ENCODE measurements at regions not wholly inside any gene's neighbourhood (a gene's known extent, or its start where the extent isn't known, plus 50 kb on each side); places are given as distances from the start of the nearest gene placed in this dataset.
"Not testable (repeated sequence)": the region's sequence is repeated elsewhere in the genome, so short reads cannot be mapped to it uniquely, and the experiment has no call there.

DNA sequence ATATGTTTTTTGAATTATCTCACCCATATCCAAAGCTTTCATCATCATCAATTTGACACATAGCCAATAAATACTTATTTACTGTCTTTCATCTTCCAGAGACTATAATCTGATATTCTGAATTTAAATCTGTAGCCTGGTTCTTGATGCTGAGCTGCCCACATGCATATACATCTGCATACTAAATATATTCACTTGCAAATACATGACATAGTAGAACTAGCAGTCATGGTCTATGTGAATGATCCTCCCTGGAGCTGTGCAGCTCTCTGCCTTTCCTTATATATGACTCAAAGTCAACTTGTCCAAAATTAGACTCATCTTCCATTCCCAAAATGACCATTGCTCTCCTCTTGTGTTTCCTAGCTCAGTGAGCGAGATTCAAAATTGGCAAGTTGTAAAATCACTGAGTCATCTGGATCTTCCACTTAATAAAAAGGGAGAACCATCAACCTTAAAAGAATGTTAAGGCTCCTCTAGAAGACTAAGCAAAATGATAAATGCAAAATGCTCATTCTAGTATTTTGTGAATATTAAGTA, 448.2 kb downstream of the PPARGC1A start:
- intact Hi-C loops (cut with micrococcal nuclease), result no loop called here
- no peak for ATAC-seq
- DNase-seq, result no peak

DNA sequence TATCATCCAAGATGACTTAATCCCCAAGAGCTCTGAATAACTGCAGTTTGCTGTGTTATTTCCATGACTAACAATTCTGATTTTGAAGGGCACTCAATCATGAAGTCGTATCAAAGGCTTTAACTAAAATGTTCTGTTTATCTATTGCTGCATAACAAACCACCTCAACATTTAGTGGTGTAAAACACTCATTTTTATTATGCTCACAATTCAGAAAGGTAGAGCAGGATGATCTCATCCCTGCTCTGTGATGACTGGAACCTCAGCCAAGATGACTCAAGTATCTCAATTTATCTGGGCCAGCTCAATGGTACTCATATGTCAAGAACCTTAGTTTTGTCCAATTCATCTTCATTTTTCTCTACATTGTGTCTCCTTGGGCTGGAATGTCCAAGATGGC, 451.1 kb downstream of the PPARGC1A start:
- DNase-seq (no peak), ATAC-seq (no peak)
- intact Hi-C loops (cut with micrococcal nuclease), result no loop called here

DNA sequence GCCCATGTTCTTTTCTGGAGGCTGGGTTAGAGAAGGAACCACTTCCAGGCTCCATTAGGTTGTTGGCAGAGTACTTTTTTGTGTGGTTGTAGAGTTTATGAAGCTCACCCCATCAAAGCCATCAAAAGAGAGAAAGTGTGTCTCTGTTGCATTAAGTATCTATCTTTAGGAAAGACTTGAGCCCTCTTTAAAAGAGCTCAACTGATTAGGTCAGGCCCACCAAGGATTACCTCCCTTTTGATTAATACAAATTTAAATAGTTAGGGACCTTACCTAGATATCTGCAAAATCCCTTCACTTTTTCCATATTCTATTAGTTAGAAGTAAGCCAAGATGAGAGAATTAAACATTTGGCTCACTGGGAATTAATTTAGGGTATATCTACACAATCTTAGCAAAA, 460.4 kb downstream of the PPARGC1A start:
- DNase-seq (no peak), ATAC-seq (no peak)
- intact Hi-C loops (cut with micrococcal nuclease), result no loop called here

DNA sequence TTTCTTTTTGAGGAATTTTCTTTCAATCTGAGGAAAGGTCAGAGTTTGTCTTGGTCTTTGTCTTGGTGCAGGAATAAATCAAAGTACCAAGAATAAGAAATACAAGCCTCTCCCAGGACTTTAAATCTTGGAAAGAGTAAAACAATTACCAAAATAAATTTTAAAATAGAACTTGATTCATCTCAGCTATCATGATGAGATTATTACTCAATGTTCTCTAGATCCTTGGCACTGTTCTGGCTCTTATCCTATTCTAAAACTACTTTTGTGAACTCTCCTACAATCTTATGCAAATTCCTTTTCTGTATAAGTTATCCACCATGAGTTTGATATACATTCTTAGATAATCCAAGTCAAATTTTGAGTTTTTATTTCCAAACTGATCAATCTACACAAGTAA, 464.3 kb downstream of the PPARGC1A start:
- intact Hi-C loops (cut with micrococcal nuclease), result no loop called here
- no peak for ATAC-seq

DNA sequence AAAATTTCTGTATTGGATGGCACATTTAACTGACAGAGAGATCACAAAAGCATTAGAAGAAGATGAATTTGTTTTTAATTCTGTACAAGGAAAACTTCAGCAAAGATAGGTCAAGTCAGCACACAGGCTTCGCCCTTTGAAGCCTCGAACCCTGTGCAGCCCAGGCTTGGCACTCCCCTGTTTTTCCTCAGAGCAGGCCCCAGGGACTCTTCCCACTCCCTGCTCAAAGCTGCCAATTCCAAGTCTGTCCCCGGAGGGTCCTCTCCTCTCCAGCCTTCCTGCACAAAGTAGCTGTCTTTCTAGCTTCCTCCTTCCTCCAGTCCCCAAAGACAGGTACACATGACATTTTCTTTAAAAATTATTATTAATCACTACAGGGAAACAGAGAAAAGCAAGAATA, 466.3 kb downstream of the PPARGC1A start:
- no peak for DNase-seq
- ATAC-seq, result no peak
- intact Hi-C loops (cut with micrococcal nuclease), result no loop called here

More for the DNA sequence above, 464.3 kb downstream of the PPARGC1A start:
- no peak for DNase-seq

DNA sequence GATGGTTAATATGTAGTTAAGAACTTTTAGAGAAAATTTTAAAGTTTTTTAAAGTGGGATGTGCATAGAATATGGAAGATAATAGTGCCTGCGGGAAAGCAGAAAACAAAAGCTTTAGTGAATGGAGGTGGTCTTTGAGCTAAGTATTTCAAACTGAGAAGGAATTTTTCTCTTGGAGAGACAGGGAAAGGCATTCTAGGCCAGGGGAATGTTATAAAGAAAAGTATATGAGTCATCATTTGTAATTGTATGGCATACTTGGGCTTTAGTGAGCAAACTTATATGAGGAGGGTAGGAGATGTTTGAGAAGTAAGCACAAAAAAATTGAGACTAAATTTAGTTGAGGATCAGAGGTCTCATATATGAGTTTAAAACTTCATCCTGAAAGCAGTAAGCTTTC, 467.0 kb downstream of the PPARGC1A start:
- ATAC-seq, result no peak
- intact Hi-C loops (cut with micrococcal nuclease), result no loop called here

DNA sequence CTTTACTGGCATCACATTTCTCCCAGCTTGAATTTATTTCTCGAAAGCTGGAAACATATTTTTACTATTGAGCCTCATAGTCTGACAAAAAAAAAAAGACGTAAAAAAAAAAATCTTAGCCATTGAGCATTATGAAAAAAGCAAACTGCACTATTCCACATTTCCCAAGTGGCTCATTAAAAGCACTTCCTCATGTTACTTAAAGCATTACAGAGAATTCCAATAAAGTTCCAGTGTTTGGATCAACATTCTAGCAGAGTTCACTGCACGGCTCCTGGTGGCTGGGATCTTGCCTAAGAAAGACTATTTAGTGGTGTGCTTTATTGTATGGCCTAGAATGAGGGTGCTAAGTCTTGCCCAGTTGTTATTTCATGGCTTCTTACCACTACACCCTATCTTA, 476.2 kb downstream of the PPARGC1A start:
- intact Hi-C loops (cut with micrococcal nuclease), result no loop called here
- no peak for ATAC-seq

More for the DNA sequence above, 467.0 kb downstream of the PPARGC1A start:
- DNase-seq, result no peak

DNA sequence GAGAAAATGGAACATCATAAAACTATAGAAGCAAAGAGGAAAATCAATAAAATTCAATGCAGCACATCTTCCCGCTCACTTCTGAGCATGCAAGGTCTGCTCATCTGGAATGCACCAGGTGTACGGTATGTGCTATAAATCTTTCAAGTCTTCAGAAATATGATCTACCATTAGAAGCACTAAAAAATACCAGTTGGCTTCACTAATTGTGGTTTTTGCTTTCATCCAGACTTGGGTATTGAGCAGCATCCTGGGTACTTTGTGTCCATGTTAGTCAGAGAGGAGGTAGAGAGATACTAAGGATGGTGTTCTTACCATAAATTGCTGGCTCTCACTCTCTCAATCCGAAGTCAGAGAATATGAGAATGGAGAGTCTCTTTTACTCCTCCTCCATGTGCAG, 477.1 kb downstream of the PPARGC1A start:
- intact Hi-C loops (cut with micrococcal nuclease), result no loop called here
- ATAC-seq, result no peak

More for the DNA sequence above, 476.2 kb downstream of the PPARGC1A start:
- no peak for DNase-seq

DNA sequence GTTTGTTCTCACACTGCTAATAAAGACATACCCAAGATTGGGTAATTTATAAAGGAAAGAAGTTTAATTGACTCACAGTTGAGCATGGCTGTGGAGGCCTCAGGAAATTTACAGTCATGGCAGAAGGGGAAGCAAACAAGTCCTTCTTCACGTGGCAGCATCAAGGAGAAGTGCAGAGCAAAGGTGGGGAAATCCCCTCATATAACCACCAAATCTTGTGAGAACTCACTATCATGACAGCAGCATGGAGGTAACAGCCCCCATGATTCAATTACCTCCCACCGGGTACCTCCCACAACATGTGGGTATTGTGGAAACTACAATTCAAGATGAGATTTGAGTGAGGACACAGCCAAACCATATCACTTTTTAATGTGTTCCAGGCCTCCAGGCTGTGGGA, 480.9 kb downstream of the PPARGC1A start:
- intact Hi-C loops (cut with micrococcal nuclease); ATAC-seq; DNase-seq: not testable (repeated sequence)

More for the DNA sequence above, 477.1 kb downstream of the PPARGC1A start:
- DNase-seq, result no peak

DNA sequence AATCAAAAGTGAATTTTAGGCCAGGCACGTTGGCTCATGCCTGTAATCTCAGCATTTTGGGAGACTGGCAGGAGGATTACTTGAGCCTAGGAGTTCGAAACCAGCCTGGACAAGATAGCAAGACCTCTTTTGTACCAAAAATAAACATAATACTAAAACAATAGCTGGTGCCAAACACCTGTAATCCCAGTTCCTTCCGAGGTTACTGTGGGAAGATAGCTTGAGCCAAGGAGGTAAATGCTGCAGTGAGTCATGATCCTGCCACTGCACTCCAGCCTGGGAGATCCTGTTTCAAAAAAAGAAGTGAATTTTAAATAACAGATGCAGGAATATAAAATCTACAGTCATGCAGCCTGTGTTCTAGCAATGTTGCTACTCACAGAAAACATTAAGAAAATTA, 488.3 kb downstream of the PPARGC1A start:
- intact Hi-C loops (cut with micrococcal nuclease), result no loop called here
- DNase-seq (no peak), ATAC-seq (no peak)

DNA sequence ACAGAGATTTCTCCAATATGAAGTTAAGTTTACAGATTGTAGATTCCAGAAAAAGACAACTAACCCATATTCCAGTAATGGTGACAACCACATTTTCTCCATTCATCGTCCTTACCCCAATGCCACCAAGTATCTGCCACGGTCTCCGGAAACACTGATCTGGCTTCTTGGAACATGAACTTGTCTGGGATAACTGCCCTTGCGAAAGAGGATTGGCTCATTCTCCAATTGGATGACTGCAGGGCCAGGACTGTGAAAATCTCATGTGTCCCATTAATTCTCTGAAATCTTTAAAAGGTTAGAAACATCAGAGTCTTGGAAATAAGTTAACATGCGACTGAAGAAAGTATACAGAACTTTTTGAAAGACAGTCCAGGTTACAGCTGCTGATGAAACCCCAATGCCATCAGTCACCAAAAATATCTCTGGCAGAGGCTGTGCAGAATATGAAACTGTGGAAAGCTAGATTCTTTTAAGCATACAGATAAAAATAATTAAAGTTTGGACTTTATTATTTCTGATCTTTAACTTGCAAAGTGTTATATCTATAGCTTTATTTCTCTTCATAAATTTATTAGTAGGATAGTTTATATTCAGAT, 496.9 kb downstream of the PPARGC1A start:
- DNase-seq, result no peak
- peak; percentile 83 for ATAC-seq
- intact Hi-C loops (cut with micrococcal nuclease), result no loop called here

DNA sequence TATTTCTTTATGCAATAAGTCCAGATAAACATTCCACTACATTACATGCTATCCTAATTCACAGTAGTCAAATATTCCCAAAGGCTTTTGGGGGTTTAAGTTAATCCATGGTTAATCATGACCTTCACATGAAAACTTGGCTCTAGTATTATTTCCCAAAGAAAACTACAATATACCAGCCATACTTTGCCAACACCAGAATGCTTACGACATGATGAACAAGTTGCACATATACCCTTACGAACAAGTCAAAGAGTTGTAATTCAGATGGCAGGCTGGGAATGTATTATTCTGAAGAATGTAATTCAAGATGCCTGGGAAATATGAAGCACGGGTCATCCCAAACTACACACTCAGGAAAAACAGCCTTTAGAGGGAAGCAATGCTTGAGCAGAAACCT, 499.6 kb downstream of the PPARGC1A start:
- intact Hi-C loops (cut with micrococcal nuclease), result no loop called here

DNA sequence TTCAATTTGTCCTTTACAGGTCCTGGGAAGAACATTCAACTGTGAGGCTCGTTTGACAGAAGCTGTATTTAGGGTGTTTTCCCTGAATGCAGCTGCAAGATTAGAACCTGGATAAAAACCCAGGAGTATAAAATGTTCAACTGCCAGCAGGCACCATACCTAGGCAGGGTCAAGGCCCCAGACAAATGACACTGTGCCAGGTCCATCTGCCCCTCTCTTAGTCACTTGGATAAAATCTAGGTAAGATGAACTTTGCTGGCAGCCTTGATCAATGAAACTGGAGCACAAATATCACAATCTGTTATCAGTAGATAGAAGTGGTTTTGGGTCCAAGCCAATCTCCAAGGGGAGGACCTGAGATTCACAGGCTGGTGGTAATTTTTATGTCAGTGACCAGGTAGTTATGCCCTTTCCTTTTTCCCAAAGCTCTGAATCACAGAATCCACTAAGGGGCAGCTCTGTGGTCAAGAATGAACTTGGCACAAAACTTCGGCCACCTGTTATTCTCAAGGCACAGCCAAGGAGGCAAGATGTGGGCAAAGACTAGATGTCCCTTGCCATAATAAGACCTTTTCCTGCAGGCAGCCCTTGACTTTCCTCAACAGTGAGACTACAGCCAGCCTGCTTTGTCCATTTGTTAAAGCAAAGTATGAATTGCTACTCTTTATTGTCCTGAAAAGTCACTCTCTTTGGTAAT, 501.0 kb downstream of the PPARGC1A start:
- intact Hi-C loops (cut with micrococcal nuclease), result no loop called here
- DNase-seq (no peak), ATAC-seq (no peak)

More for the DNA sequence above, 499.6 kb downstream of the PPARGC1A start:
- no peak for DNase-seq
- ATAC-seq, result no peak

DNA sequence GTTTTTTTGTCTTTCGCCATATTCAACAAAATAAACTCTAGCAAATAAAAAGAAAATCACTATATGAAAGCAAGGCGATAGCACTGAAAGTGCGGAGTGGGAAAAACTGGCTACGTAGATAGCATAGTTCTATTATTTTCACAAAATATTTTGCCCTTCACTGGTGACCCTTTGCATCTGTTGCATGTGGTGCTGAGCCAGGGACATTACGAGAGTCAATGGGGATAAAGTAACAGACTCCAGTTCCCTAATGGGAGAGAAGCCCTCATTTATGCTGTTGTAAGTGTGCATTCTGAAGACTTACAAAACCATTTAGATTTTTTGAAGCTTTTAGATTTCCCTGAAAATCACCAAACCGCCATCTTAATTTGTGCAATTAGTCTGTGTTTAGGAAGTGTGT, 501.6 kb downstream of the PPARGC1A start:
- ATAC-seq, result peak; percentile 75
- no peak for DNase-seq
- intact Hi-C loops (cut with micrococcal nuclease), result no loop called here

DNA sequence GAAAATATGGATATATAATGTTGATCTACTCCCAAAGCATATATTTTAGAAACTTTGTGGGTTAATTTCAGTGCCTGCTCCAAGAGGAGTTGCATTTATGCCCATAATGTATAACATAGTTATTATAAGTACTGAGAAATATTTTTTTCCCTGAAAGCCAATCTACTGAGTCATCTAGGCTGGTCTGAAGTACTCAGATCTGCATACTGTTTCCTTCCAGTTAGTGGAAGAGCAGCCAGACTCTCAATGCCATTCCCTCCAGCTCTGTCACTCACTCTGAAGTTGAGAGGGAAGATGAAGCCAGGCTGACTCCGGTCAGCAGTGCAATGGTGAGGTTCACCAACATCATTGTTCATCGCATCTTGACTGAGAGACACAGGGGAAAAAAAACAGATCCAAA, 505.1 kb downstream of the PPARGC1A start:
- no peak for DNase-seq
- intact Hi-C loops (cut with micrococcal nuclease), result no loop called here
- no peak for ATAC-seq

DNA sequence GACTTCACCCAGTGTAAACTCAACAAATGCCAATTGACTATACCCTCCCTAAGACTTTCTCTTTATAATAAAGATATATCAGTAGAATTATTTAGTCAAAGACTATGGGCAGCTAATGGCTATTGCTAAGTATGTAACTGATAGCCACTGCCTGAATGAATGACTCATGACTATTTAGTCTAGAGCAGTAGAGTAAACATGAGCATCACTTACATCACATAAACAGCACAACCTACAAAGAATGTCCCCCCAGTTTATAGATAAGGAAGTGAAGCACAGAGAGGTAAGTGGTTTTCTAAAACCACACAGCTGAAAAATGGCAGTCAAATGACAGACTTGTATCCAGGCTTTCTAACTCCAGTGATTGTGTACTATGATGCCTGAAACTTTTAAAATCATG, 507.0 kb downstream of the PPARGC1A start:
- intact Hi-C loops (cut with micrococcal nuclease), result no loop called here
- DNase-seq (no peak), ATAC-seq (no peak)

DNA sequence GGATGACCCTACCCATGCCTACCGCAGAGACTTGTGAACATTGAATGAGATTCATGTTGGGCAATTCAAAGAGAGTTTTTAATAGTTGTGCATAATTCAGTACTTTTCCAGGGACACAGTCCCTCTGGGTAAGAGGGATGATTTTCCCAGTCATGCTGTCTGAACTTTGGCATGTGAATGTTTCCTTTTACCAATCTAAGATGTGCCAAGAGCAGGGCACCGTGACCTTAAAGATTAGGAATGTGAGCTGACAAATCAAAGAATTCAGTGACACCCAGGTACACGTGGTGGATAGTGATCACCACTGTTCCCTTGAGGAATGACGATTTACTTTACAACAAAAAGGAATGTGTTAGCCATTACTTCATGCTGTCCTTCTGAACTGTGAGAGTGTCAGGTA, 515.6 kb downstream of the PPARGC1A start:
- ATAC-seq (peak; percentile 2), DNase-seq (no peak)
- intact Hi-C loops (cut with micrococcal nuclease), result no loop called here

DNA sequence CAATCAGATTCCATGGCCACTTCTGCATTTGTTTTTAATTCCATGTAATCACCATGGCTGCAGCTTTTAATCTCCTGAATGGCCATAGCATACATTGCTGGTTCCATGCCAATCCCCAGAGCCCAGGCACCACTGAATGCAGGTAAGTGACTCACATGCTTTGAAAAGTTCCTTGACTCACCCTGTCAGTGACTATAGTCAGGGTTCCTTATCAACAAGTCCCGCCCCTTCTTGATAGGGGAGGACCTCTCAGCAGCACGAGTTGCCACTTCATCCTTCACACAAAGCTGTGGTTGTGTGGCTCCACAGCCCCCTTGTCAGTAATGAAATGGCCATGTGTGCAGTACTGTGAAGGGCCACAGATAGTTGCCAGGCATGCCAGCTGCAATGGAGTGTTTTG, 516.6 kb downstream of the PPARGC1A start:
- ATAC-seq (peak; percentile 96), DNase-seq (peak; percentile 59)
- intact Hi-C loops (cut with micrococcal nuclease), result no loop called here

DNA sequence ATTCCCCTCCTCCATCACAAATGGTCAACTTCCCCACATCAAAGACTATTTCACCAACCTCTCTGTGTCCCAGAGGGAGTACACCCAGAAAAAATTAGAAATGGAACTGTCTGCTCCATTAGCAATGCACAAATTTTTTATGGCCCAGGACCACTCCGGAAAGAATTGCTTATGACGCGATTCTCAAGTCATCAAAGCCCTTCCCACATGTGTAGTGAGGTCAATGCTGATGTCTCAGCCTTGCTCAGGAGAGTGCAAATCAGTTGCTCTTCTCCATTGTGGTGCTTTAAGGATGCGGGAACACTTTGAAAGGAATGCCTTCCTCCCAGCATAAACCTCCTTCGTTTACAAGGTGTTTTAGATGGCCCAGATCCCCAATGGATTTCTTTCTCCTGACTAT, 518.3 kb downstream of the PPARGC1A start:
- ATAC-seq (no peak), DNase-seq (no peak)
- intact Hi-C loops (cut with micrococcal nuclease), result no loop called here

DNA sequence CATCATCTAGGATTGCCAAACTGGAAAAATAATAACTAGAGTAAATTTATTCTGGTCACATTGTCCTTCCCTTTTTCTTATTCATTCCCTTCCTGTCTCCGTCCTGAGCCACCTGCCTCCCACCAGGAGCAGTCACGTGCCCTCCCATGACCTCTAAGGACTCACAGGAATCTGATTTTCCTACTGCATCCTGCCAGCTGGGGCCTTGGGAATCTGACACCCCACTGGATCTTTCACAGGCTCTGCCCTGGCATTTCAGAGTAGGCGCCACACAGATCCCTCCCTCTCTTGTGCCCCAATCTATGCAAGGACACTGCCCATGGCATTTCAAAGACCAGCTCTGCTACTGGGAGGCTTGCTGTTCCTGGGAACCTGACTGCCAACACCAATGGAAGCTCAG, 520.5 kb downstream of the PPARGC1A start:
- DNase-seq, result peak; percentile 31
- intact Hi-C loops (cut with micrococcal nuclease), result no loop called here
- peak; percentile 46 for ATAC-seq

Data from left ventricle myocardium superior (tissue), 1 donor.